HL-60 (cell line): ENCODE measurements at regions not wholly inside any gene's neighbourhood (a gene's known extent, or its start where the extent isn't known, plus 50 kb on each side); places are given as distances from the start of the nearest gene placed in this dataset.

Experiments used
- POLR2AphosphoS5 ChIP-seq: IDR thresholded peaks from 2 replicates; pipeline ENCODE4 v1.6.1; 2012; ENCODE audit warnings: low read depth
- REST ChIP-seq: IDR thresholded peaks from 2 replicates; pipeline ENCODE4 v1.6.1; 2012; ENCODE audit warnings: low read depth; ENCODE audit not compliant: insufficient replicate concordance
- TF ChIP-seq, protein P1 (sequence below): IDR thresholded peaks from one replicate; pipeline ENCODE4 v1.5.1; 2011; ENCODE audit warnings: low read length, control low read depth, inconsistent platforms; ENCODE audit not compliant: insufficient read depth

GRCh38 chr10:44125879-44126278 lies 259.0 kb downstream of the CXCL12 start:
- TF ChIP-seq, protein P1, sequence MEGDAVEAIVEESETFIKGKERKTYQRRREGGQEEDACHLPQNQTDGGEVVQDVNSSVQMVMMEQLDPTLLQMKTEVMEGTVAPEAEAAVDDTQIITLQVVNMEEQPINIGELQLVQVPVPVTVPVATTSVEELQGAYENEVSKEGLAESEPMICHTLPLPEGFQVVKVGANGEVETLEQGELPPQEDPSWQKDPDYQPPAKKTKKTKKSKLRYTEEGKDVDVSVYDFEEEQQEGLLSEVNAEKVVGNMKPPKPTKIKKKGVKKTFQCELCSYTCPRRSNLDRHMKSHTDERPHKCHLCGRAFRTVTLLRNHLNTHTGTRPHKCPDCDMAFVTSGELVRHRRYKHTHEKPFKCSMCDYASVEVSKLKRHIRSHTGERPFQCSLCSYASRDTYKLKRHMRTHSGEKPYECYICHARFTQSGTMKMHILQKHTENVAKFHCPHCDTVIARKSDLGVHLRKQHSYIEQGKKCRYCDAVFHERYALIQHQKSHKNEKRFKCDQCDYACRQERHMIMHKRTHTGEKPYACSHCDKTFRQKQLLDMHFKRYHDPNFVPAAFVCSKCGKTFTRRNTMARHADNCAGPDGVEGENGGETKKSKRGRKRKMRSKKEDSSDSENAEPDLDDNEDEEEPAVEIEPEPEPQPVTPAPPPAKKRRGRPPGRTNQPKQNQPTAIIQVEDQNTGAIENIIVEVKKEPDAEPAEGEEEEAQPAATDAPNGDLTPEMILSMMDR: no peak
- TF ChIP-seq REST (no peak), POLR2AphosphoS5 (no peak)
